Prostate gland (tissue), 2 donors: ENCODE measurements at regions not wholly inside any gene's neighbourhood (a gene's known extent, or its start where the extent isn't known, plus 50 kb on each side); places are given as distances from the start of the nearest gene placed in this dataset.

ENCODE experiments used
- DNase-seq: peaks from one replicate; pipeline ENCODE4 v3.0.0-alpha.2; 2019; ENCODE audit warnings: low spot score
- H3K27ac ChIP-seq, 2 donors: fragments of 200-600 bp; sonication (generic); 2 replicates each; pipeline ENCODE4 v1.5.1; 2017 to 2019
- H3K27me3 ChIP-seq: fragments of 200-600 bp; sonication (generic); replicated peaks from 2 replicates; pipeline ENCODE4 v1.5.1; 2019; ENCODE audit not compliant: insufficient read depth
- H3K36me3 ChIP-seq, 2 donors: fragments of 200-600 bp; sonication (generic); 1 replicate in 1 of 2; 2 replicates in 1 of 2; pipeline versions ENCODE4 v1.5.1 to v1.8.1; 2017 to 2019
- H3K4me1 ChIP-seq: fragments of 200-600 bp; sonication (generic); replicated peaks from 2 replicates; pipeline ENCODE4 v1.5.1; 2019
- H3K4me3 ChIP-seq, 2 donors: fragments of 200-600 bp; sonication (generic); 2 replicates each; pipeline ENCODE4 v1.5.1; 2017 to 2019
- H3K9me3 ChIP-seq: fragments of 200-600 bp; sonication (generic); 2 replicates; pipeline ENCODE4 v1.5.1; 2017
- POLR2A ChIP-seq: fragments of 450-650 bp; IDR thresholded peaks from one replicate; pipeline ENCODE4 v1.6.1; 2016; ENCODE audit warnings: antibody characterized with exemption, mild to moderate bottlenecking
- POLR2AphosphoS5 ChIP-seq: sonication (generic); formaldehyde crosslinking; IDR thresholded peaks from one replicate; pipeline ENCODE4 v1.6.1; 2017; ENCODE audit warnings: antibody characterized with exemption
- WGBS: methylation state at CpG from one replicate; pipeline ENCODE4 v1.1.5; 2018; 5-methylcytosine and 5-hydroxymethylcytosine counted together
- intact Hi-C: fragments of 100-400 bp; cut with DNase I; formaldehyde crosslinking; loops from one replicate; pipeline ENCODE4 v1.14.2; 2022
- TF ChIP-seq, protein P1 (sequence below), 4 experiments: fragments of 200-600 bp in 2 of 4; fragments of 450-650 bp in 2 of 4; sonication (generic) in 2 of 4; IDR thresholded peaks; 1 replicate in 3 of 4; 2 replicates in 1 of 4; pipeline ENCODE4 v1.5.1; 2016 to 2019; ENCODE audit warnings: antibody characterized with exemption in 4 of 4, mild to moderate bottlenecking in 2 of 4, moderate library complexity in 2 of 4

DNA sequence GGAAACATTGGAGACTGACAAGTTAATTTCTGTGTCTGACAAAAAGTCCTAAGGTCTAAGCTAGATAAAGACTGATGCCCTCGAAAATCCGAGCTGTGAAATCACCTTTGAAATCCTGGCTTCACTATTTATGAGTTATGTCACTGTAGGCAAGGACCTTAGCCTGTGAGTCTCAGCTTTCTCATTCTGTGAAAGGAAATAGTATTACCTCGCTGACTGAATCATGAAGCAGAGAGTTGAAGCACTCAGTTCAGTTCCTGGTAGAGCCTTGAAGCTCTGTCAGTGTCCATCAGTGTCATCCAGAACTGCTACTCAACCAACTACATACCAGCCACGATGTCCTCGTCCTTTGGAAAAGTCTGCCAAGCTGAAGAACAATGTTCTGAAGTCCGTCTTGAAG lies 1025.6 kb upstream of the GYPC start:
- DNase-seq: no peak
- H3K27me3 ChIP-seq: no peaks in the 10 kb centered on the region
- WGBS: 46% methylated on average over 6 of the region's 6 CpGs
- no peak overlapping the region for H3K27ac ChIP-seq
- H3K9me3 ChIP-seq: no peaks in the 10 kb centered on the region
- no peaks in the 10 kb centered on the region for H3K36me3 ChIP-seq
- intact Hi-C loops: no loop called here
- no peak overlapping the region for H3K4me3 ChIP-seq
- no peak for TF ChIP-seq POLR2AphosphoS5
- no peak for TF ChIP-seq POLR2A
- TF ChIP-seq, protein P1, sequence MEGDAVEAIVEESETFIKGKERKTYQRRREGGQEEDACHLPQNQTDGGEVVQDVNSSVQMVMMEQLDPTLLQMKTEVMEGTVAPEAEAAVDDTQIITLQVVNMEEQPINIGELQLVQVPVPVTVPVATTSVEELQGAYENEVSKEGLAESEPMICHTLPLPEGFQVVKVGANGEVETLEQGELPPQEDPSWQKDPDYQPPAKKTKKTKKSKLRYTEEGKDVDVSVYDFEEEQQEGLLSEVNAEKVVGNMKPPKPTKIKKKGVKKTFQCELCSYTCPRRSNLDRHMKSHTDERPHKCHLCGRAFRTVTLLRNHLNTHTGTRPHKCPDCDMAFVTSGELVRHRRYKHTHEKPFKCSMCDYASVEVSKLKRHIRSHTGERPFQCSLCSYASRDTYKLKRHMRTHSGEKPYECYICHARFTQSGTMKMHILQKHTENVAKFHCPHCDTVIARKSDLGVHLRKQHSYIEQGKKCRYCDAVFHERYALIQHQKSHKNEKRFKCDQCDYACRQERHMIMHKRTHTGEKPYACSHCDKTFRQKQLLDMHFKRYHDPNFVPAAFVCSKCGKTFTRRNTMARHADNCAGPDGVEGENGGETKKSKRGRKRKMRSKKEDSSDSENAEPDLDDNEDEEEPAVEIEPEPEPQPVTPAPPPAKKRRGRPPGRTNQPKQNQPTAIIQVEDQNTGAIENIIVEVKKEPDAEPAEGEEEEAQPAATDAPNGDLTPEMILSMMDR (IDR thresholded peaks at IDR 0.05): no peak
- no peaks in the 10 kb centered on the region for H3K4me1 ChIP-seq

DNA sequence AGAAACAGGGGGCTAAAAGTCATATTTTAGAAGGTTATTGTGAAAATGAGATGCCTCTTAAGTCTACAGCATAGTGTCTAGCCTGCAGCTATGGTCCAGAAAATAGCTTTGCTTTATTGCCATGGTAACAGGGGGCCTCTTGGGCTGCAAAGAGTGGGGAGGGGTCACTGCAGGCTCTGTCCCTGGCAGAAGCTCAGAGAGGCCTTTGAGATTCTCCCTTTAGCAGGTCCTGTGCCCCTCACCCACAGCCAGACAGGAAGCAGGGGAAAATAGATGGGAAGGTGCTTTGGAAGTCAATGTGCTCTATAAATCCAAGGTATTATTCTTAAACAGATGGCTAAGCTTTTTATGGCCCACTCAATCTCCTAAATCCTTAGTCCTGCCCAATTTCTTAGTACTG lies 1021.3 kb upstream of the GYPC start:
- intact Hi-C loops: no loop called here
- H3K36me3 ChIP-seq: no peaks in the 10 kb centered on the region
- H3K9me3 ChIP-seq: no peaks in the 10 kb centered on the region
- TF ChIP-seq, protein P1 (IDR thresholded peaks at IDR 0.05): no peak
- TF ChIP-seq POLR2AphosphoS5 (no peak), POLR2A (no peak)
- no peak for DNase-seq
- no peaks in the 10 kb centered on the region for H3K27me3 ChIP-seq
- H3K4me3 ChIP-seq: no peak overlapping the region
- H3K27ac ChIP-seq: no peak overlapping the region
- no peaks in the 10 kb centered on the region for H3K4me1 ChIP-seq

DNA sequence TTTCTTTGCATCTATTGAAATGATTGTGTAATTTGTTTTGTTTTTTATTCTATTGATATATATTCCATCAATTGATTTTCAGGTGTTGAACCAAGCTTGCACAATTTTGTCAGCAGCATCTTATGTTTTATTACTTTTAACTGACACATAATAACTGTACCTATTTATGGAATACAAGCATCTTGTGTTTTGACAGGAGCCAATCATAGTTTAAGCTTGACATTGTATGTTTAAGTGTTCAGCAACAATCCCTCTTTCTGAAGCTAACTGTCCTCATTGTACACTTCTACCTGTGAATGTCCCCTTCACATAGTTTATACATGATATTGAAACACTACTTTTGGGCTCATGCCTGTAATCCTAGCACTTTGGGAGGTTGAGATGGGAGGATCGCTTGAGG lies 1017.6 kb upstream of the GYPC start:
- Histone ChIP-seq H3K27me3 (no peaks in the 10 kb centered on the region), H3K4me1 (no peaks in the 10 kb centered on the region), H3K27ac (no peak overlapping the region), H3K36me3 (no peaks in the 10 kb centered on the region), H3K4me3 (no peak overlapping the region), H3K9me3 (no peaks in the 10 kb centered on the region)
- DNase-seq: no peak
- intact Hi-C loops: no loop called here
- TF ChIP-seq POLR2A (no peak), POLR2AphosphoS5 (no peak)
- TF ChIP-seq, protein P1 (IDR thresholded peaks at IDR 0.05): no peak
- WGBS: 100% methylated on average over 1 of the region's 1 CpG

DNA sequence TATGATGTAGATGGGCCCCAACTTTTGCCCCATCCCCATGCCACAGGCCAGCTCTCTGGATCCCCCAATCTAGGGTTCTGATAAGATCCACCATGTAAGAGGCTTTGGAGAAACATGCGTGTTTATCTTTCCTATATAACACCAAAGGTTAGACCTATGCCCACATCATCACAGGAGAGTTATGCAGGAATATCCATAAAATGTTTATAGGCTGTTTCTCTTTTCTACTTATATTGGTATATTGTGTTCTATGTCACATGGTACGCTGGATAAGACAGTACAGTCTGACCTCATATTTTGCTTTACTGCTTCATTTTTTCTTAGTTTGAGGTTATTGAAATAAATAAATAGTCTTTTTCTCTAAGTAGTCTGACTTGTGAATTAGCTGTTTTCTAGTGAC lies 1013.9 kb upstream of the GYPC start:
- DNase-seq: no peak
- Histone ChIP-seq H3K36me3 (no peaks in the 10 kb centered on the region), H3K27me3 (no peaks in the 10 kb centered on the region), H3K4me3 (no peak overlapping the region), H3K4me1 (no peaks in the 10 kb centered on the region), H3K9me3 (no peaks in the 10 kb centered on the region), H3K27ac (no peak overlapping the region)
- intact Hi-C loops: no loop called here
- TF ChIP-seq POLR2AphosphoS5 (no peak), POLR2A (no peak)
- TF ChIP-seq, protein P1 (IDR thresholded peaks at IDR 0.05): no peak
- WGBS: 76% methylated on average over 2 of the region's 2 CpGs

DNA sequence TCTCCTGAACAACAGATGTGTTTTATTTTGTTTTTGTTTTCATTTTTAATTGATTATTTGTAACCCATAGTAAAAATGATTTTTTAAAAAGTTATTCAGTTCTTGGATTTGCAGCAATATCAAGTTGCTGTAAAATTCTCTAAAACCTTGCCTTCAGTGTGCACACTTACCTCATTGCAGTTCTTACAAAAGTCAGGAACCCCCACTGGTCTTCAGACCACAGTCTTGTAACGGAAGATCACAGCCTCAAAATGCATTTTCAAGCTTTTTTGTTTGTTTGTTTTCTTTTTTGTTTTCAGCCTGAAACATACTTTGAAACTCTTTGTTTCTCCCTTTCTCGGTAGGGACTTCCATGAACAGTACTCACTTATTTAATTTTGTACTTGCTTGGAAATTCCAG lies 1012.8 kb upstream of the GYPC start:
- WGBS: 41% methylated on average over 2 of the region's 2 CpGs
- Histone ChIP-seq H3K36me3 (no peaks in the 10 kb centered on the region), H3K27ac (no peak overlapping the region), H3K27me3 (no peaks in the 10 kb centered on the region), H3K4me3 (no peak overlapping the region), H3K9me3 (no peaks in the 10 kb centered on the region), H3K4me1 (no peaks in the 10 kb centered on the region)
- TF ChIP-seq POLR2A: no peak
- TF ChIP-seq POLR2AphosphoS5: no peak
- TF ChIP-seq, protein P1 (IDR thresholded peaks at IDR 0.05): no peak
- intact Hi-C loops: no loop called here
- DNase-seq: no peak
